Adrenal gland (tissue), 5 donors: ENCODE measurements at regions not wholly inside any gene's neighbourhood (a gene's known extent, or its start where the extent isn't known, plus 50 kb on each side); places are given as distances from the start of the nearest gene placed in this dataset.

Experiments
- POLR2A ChIP-seq, 2 donors: fragments of 450-650 bp; IDR thresholded peaks; one replicate each; pipeline ENCODE4 v1.6.1; 2017; ENCODE audit warnings: antibody characterized with exemption in 2 of 2, mild to moderate bottlenecking in 2 of 2, moderate library complexity in 1 of 2
- TF ChIP-seq, protein P1 (sequence below), 6 experiments: fragments of 450-650 bp in 4 of 6; fragments of 200-600 bp in 2 of 6; sonication (generic) in 1 of 6; IDR thresholded peaks; 1 replicate in 5 of 6; 2 replicates in 1 of 6; pipeline versions ENCODE4 v1.5.1 to v1.8.0; 2016 to 2021; ENCODE audit warnings: antibody characterized with exemption in 6 of 6, mild to moderate bottlenecking in 2 of 6, moderate library complexity in 1 of 6
- donor health status: DM: no; HTN: no; CAD: no.

DNA sequence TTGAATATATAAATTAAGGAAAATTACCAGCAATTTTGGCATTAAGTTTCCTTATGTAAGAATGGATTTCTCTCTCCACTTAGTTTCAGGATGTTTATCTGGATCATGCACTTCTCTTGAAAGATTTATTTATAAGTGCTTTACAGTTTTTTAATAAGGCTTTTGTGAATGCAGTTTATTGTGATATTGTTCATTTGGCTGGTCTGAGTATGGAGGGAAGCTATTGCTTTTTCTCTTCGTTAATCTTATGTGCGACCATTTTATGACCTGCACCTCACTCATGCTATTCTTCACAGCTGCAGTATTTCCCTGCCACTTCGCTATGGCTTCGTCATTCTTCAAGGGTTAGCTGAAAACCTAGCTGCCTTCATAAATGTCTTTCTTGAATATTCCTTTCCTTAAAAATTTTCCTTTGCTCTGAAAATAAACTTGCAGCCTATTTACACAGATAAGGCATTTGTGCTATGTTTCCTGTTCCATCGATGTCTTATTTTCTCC lies 233.4 kb downstream of the SOCS6 start:
- TF ChIP-seq, protein P1, sequence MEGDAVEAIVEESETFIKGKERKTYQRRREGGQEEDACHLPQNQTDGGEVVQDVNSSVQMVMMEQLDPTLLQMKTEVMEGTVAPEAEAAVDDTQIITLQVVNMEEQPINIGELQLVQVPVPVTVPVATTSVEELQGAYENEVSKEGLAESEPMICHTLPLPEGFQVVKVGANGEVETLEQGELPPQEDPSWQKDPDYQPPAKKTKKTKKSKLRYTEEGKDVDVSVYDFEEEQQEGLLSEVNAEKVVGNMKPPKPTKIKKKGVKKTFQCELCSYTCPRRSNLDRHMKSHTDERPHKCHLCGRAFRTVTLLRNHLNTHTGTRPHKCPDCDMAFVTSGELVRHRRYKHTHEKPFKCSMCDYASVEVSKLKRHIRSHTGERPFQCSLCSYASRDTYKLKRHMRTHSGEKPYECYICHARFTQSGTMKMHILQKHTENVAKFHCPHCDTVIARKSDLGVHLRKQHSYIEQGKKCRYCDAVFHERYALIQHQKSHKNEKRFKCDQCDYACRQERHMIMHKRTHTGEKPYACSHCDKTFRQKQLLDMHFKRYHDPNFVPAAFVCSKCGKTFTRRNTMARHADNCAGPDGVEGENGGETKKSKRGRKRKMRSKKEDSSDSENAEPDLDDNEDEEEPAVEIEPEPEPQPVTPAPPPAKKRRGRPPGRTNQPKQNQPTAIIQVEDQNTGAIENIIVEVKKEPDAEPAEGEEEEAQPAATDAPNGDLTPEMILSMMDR (IDR thresholded peaks at IDR 0.05): no peak
- TF ChIP-seq POLR2A (IDR thresholded peaks at IDR 0.05): no peak
